ENCODE measurements at regions not wholly inside any gene's neighbourhood (a gene's known extent, or its start where the extent isn't known, plus 50 kb on each side); places are given as distances from the start of the nearest gene placed in this dataset.

DNA sequence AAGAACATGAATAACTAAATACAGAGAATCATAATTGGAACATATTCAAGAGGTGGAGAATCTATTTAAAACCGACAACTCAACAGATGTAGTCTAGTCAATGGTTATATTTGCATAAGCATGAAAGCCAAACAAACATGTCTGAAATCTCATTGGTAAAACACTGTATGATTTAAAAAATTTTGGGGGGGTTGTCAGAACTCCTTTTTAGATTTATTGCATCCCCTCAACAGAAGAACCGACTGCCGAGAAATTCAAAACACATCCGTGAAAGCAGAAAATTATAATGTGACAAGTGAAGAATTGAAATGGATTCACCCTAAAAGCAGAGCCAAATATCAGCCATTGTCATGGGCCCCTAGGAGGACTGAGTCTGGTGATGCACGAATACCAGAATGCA lies 633.4 kb upstream of the KCNMB2 start:
- Histone ChIP-seq H3K36me3 (ENCODE audit: insufficient read depth, low read length) (no peaks in the 10 kb centered on the region), H3K79me2 (ENCODE audit: insufficient read depth, low read length) (no peaks in the 10 kb centered on the region), H2AFZ (ENCODE audit: low read length) (no peak overlapping the region), H3K4me2 (ENCODE audit: insufficient read depth, low read length) (no peak overlapping the region), H3K9me3 (ENCODE audit: low read depth, low read length) (peaks cover 19% of the 10 kb centered on the region), H3K4me3 (ENCODE audit: insufficient read depth, low read length) (no peak overlapping the region), H3K27me3 (ENCODE audit: insufficient read depth, low read length) (no peaks in the 10 kb centered on the region), H3K4me1 (ENCODE audit: insufficient read depth, low read length) (peaks cover 38% of the 10 kb centered on the region), H3K27ac (ENCODE audit: low read depth, low read length) (no peak overlapping the region), H4K20me1 (ENCODE audit: insufficient read depth, low read length) (no peaks in the 10 kb centered on the region)
- no peak for DNase-seq (ENCODE audit: insufficient read length, low spot score, missing footprints)
- TF ChIP-seq, protein P1, sequence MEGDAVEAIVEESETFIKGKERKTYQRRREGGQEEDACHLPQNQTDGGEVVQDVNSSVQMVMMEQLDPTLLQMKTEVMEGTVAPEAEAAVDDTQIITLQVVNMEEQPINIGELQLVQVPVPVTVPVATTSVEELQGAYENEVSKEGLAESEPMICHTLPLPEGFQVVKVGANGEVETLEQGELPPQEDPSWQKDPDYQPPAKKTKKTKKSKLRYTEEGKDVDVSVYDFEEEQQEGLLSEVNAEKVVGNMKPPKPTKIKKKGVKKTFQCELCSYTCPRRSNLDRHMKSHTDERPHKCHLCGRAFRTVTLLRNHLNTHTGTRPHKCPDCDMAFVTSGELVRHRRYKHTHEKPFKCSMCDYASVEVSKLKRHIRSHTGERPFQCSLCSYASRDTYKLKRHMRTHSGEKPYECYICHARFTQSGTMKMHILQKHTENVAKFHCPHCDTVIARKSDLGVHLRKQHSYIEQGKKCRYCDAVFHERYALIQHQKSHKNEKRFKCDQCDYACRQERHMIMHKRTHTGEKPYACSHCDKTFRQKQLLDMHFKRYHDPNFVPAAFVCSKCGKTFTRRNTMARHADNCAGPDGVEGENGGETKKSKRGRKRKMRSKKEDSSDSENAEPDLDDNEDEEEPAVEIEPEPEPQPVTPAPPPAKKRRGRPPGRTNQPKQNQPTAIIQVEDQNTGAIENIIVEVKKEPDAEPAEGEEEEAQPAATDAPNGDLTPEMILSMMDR (IDR thresholded peaks at IDR 0.05; ENCODE audit: extremely low read depth, low read depth, low read length) = no peak

DNA sequence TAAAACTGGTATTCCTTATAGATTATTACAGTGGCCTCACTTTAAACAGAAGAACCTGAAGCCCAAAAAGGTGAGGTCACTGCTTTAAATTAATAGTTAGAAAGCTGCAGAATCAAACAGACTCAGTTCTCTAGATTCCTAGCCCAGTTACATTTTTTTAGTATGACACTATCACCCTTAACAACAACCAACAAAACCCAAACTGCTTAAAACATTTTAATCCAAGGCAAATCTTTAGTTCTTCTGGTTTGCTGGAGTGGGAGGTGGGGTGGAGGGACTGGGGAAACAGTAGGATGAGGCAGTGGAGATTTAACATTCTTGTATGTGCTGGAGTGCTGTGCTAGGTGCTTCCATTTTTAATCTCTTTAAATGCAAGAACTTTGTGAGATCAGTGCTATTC lies 631.6 kb upstream of the KCNMB2 start:
- Histone ChIP-seq H3K9me3 (ENCODE audit: low read depth, low read length) (peaks cover 8% of the 10 kb centered on the region), H3K27me3 (ENCODE audit: insufficient read depth, low read length) (no peaks in the 10 kb centered on the region), H3K79me2 (ENCODE audit: insufficient read depth, low read length) (no peaks in the 10 kb centered on the region), H4K20me1 (ENCODE audit: insufficient read depth, low read length) (no peaks in the 10 kb centered on the region), H3K4me1 (ENCODE audit: insufficient read depth, low read length) (peaks cover 38% of the 10 kb centered on the region), H3K4me2 (ENCODE audit: insufficient read depth, low read length) (peak overlapping the region; percentile 72), H3K36me3 (ENCODE audit: insufficient read depth, low read length) (no peaks in the 10 kb centered on the region), H2AFZ (ENCODE audit: low read length) (no peak overlapping the region), H3K4me3 (ENCODE audit: insufficient read depth, low read length) (no peak overlapping the region), H3K27ac (ENCODE audit: low read depth, low read length) (peak overlapping the region; percentile 99)
- DNase-seq (ENCODE audit: insufficient read length, low spot score, missing footprints) = peak; percentile 52
- TF ChIP-seq, protein P1 (IDR thresholded peaks at IDR 0.05; ENCODE audit: extremely low read depth, low read depth, low read length) = no peak

DNA sequence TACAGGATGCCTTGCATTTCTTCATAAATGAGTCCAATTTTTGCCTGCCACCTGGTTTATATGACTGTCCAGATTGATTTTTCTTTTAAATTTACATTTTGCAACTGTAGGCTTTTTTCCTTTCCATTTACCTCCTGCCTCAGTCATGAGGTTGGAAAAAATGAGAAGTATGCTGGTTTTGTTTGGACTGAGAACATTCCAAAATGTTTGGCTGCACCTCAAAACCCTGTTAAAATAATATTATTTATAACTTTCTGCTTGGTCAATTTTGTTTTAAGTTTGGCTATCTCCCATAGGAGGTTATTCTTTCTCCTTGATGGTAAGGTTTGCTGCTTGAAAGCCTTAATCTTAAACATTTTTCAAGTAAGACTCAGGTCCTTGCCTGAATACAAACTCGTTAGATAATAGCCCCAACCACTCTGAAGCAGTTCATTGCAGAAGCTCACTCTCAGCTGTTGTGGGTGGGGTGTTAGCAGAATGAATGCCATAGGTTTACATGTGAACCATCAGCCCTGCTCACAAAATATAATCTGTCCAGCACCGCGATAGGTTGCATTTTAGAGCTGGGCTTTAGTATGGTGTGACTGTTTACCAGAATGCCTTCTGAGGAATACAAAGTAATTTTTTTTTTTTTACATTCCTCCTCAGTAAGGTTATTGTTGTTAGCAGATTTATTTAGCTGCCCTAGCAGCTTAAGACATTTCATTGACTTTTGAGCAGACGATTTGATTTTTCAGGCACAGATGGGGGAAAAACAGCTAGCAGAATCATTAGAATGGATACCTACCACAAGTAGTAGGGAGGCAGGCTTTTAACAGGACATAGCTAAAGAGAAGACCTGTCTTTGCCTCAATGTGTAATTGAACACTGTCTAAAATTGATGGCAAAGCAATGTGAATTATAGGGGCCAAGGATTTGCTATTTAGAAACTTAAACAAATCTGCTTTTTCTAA lies 630.8 kb upstream of the KCNMB2 start:
- Histone ChIP-seq H3K27ac (ENCODE audit: low read depth, low read length) (peak overlapping the region; percentile 99), H2AFZ (ENCODE audit: low read length) (peak overlapping the region; percentile 23), H3K4me1 (ENCODE audit: insufficient read depth, low read length) (peaks cover 38% of the 10 kb centered on the region), H3K4me3 (ENCODE audit: insufficient read depth, low read length) (peak overlapping the region; percentile 27), H3K27me3 (ENCODE audit: insufficient read depth, low read length) (no peaks in the 10 kb centered on the region), H4K20me1 (ENCODE audit: insufficient read depth, low read length) (no peaks in the 10 kb centered on the region), H3K4me2 (ENCODE audit: insufficient read depth, low read length) (peak overlapping the region; percentile 72), H3K79me2 (ENCODE audit: insufficient read depth, low read length) (no peaks in the 10 kb centered on the region), H3K36me3 (ENCODE audit: insufficient read depth, low read length) (no peaks in the 10 kb centered on the region), H3K9me3 (ENCODE audit: low read depth, low read length) (peaks cover under 1% of the 10 kb centered on the region)
- peak; percentile 54 for DNase-seq (ENCODE audit: insufficient read length, low spot score, missing footprints)
- TF ChIP-seq, protein P1 (IDR thresholded peaks at IDR 0.05; ENCODE audit: extremely low read depth, low read depth, low read length) = no peak

DNA sequence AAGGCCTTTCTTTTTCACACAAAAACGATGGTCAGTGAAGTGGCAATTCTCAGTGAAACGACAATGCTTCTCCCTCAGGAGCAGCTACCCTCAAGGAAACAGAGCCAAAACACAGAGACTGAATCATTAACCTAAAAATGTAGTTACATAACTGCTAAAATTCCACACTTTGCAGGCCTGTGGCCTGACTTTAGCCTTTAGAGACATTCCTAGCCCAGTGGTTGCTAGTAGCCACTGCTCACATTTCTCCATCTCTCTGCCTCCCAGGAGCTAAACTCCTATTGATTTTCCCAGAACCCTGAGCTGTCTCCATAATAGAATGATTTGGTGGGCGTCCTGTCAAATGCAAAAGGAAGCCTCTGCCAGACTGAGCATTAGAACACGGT lies 630.1 kb upstream of the KCNMB2 start:
- peak overlapping the region; percentile 99 for H3K27ac ChIP-seq (ENCODE audit: low read depth, low read length)
- H4K20me1 ChIP-seq (ENCODE audit: insufficient read depth, low read length) = no peaks in the 10 kb centered on the region
- H3K36me3 ChIP-seq (ENCODE audit: insufficient read depth, low read length) = no peaks in the 10 kb centered on the region
- no peaks in the 10 kb centered on the region for H3K9me3 ChIP-seq (ENCODE audit: low read depth, low read length)
- peak overlapping the region; percentile 72 for H3K4me2 ChIP-seq (ENCODE audit: insufficient read depth, low read length)
- peak; percentile 88 for DNase-seq (ENCODE audit: insufficient read length, low spot score, missing footprints)
- TF ChIP-seq, protein P1 (IDR thresholded peaks at IDR 0.05; ENCODE audit: extremely low read depth, low read depth, low read length) = no peak
- H3K4me1 ChIP-seq (ENCODE audit: insufficient read depth, low read length) = peaks cover 38% of the 10 kb centered on the region
- H3K27me3 ChIP-seq (ENCODE audit: insufficient read depth, low read length) = no peaks in the 10 kb centered on the region
- no peaks in the 10 kb centered on the region for H3K79me2 ChIP-seq (ENCODE audit: insufficient read depth, low read length)
- peak overlapping the region; percentile 23 for H2AFZ ChIP-seq (ENCODE audit: low read length)
- H3K4me3 ChIP-seq (ENCODE audit: insufficient read depth, low read length) = peak overlapping the region; percentile 27

Measured in osteoblast (primary cell).